ENCODE measurements at regions not wholly inside any gene's neighbourhood (a gene's known extent, or its start where the extent isn't known, plus 50 kb on each side); places are given as distances from the start of the nearest gene placed in this dataset.

DNA sequence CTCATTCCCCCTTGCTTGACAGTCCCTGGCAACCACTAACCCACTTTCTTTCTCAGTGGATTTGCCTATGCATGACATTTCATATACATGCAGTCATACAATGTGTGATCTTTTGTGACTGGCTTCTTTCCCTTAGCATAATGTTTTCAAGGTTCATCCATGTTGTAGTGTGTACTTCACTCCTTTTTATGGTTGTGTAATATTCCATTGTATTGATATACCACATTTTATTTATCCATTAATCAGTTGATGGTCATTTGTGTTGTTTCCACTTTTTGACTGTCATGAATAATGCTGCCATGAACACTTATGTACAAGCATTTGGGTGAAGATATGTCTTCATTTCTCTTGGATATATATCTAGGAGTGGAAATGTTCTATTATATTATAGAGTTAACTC is 127.7 kb upstream of the GRIK3 start:
- DNase-seq (ENCODE audit: low read depth, low spot score) (no peak), ATAC-seq (no peak)
- ChIA-PET CTCF (no interaction called here), RAD21 (ENCODE audit: low non-redundant PET in 1 of 2, low total read pairs in 2 of 2, uncharacterized antibody in 2 of 2, unreplicated experiment in 2 of 2) (no interaction called here), POLR2A (no interaction called here)
- H3K79me2 ChIP-seq (ENCODE audit: insufficient read depth, low read length) = no peaks in the 10 kb centered on the region
- H3K4me3 ChIP-seq (replicated peaks in 1 of 2; ENCODE audit: low read depth in 1 of 2, low read length in 2 of 2) = no peak overlapping the region
- no peak overlapping the region for H3K4me2 ChIP-seq (ENCODE audit: low read length)
- H3K9ac ChIP-seq (ENCODE audit: low read length) = no peak overlapping the region
- H3K9me3 ChIP-seq (ENCODE audit: control insufficient read depth in 1 of 2, insufficient read depth in 1 of 2, low read depth in 1 of 2, low read length in 2 of 2) = peaks cover 0 to 4% of the 10 kb centered on the region in 2 experiments; a peak in 1 of 4 replicates
- H3K27ac ChIP-seq (ENCODE audit: low read depth, low read length) = no peak overlapping the region
- H3K4me1 ChIP-seq (ENCODE audit: control insufficient read depth in 1 of 2, insufficient read depth in 2 of 2, low read length in 2 of 2) = no peaks in the 10 kb centered on the region
- no peaks in the 10 kb centered on the region for H4K20me1 ChIP-seq (ENCODE audit: insufficient read depth)
- no peak overlapping the region for H2AFZ ChIP-seq (ENCODE audit: low read depth, low read length, poor library complexity, severe bottlenecking)
- intact Hi-C loops (cut with micrococcal nuclease) = no loop called here
- H3K27me3 ChIP-seq (ENCODE audit: insufficient read depth, low read length) = peaks cover 18% of the 10 kb centered on the region
- no peaks in the 10 kb centered on the region for H3K9me2 ChIP-seq (ENCODE audit: insufficient read depth)
- no peak for TF ChIP-seq EGR1 (IDR thresholded peaks at IDR 0.05; ENCODE audit: low read depth)
- TF ChIP-seq, protein P1, sequence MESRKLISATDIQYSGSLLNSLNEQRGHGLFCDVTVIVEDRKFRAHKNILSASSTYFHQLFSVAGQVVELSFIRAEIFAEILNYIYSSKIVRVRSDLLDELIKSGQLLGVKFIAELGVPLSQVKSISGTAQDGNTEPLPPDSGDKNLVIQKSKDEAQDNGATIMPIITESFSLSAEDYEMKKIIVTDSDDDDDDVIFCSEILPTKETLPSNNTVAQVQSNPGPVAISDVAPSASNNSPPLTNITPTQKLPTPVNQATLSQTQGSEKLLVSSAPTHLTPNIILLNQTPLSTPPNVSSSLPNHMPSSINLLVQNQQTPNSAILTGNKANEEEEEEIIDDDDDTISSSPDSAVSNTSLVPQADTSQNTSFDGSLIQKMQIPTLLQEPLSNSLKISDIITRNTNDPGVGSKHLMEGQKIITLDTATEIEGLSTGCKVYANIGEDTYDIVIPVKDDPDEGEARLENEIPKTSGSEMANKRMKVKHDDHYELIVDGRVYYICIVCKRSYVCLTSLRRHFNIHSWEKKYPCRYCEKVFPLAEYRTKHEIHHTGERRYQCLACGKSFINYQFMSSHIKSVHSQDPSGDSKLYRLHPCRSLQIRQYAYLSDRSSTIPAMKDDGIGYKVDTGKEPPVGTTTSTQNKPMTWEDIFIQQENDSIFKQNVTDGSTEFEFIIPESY (IDR thresholded peaks at IDR 0.05; ENCODE audit: extremely low read depth, insufficient replicate concordance, low read length) = no peak
- TF ChIP-seq ELF1 (IDR thresholded peaks at IDR 0.05; ENCODE audit: borderline replicate concordance, low read depth) = no peak
- no TSS peak for BruUV-seq (replicated peaks)
- H3K36me3 ChIP-seq (ENCODE audit: control insufficient read depth in 1 of 2, insufficient read depth in 2 of 2, low read length in 2 of 2) = no peaks in the 10 kb centered on the region

DNA sequence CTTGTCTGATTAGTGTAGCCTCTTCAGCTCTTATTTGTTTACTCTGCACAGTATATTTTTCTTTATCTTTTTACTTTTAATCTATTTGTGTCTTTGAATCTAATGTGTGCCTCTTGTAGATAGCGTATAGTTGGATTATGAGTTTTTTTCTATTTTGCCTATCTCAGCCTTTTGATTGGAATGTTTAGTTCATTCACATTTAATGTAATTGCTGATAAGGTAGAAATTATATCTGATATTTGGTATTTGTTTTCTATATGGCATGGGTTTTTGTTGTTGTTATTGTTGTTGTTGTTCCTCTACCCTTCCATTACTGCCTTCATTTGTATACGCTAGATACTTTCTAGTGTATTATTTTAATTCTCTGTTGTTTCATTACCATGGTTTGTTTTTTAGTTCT is 131.7 kb upstream of the GRIK3 start:
- ChIA-PET POLR2A (no interaction called here), RAD21 (ENCODE audit: low non-redundant PET in 1 of 2, low total read pairs in 2 of 2, uncharacterized antibody in 2 of 2, unreplicated experiment in 2 of 2) (no interaction called here), CTCF (no interaction called here)
- intact Hi-C loops (cut with micrococcal nuclease) = no loop called here
- DNase-seq (ENCODE audit: low read depth, low spot score) (no peak), ATAC-seq (no peak)
- Histone ChIP-seq H4K20me1 (ENCODE audit: insufficient read depth) (no peaks in the 10 kb centered on the region), H3K27ac (ENCODE audit: low read depth, low read length) (no peak overlapping the region), H3K9me3 (ENCODE audit: control insufficient read depth in 1 of 2, insufficient read depth in 1 of 2, low read depth in 1 of 2, low read length in 2 of 2) (0 out of 4 replicates have a peak, but pooled peaks cover 0 to 4% of the 10 kb centered on the region in 2 experiments), H3K27me3 (ENCODE audit: insufficient read depth, low read length) (peaks cover 37% of the 10 kb centered on the region), H3K4me3 (replicated peaks in 1 of 2; ENCODE audit: low read depth in 1 of 2, low read length in 2 of 2) (no peak overlapping the region), H3K4me1 (ENCODE audit: control insufficient read depth in 1 of 2, insufficient read depth in 2 of 2, low read length in 2 of 2) (no peaks in the 10 kb centered on the region), H3K9me2 (ENCODE audit: insufficient read depth) (no peaks in the 10 kb centered on the region), H3K9ac (ENCODE audit: low read length) (no peak overlapping the region), H2AFZ (ENCODE audit: low read depth, low read length, poor library complexity, severe bottlenecking) (no peak overlapping the region), H3K79me2 (ENCODE audit: insufficient read depth, low read length) (no peaks in the 10 kb centered on the region), H3K4me2 (ENCODE audit: low read length) (no peak overlapping the region), H3K36me3 (ENCODE audit: control insufficient read depth in 1 of 2, insufficient read depth in 2 of 2, low read length in 2 of 2) (no peaks in the 10 kb centered on the region)
- no TSS peak for BruUV-seq (replicated peaks)
- TF ChIP-seq, protein P2, sequence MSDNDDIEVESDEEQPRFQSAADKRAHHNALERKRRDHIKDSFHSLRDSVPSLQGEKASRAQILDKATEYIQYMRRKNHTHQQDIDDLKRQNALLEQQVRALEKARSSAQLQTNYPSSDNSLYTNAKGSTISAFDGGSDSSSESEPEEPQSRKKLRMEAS (IDR thresholded peaks at IDR 0.05) = no peak
- TF ChIP-seq, protein P3, sequence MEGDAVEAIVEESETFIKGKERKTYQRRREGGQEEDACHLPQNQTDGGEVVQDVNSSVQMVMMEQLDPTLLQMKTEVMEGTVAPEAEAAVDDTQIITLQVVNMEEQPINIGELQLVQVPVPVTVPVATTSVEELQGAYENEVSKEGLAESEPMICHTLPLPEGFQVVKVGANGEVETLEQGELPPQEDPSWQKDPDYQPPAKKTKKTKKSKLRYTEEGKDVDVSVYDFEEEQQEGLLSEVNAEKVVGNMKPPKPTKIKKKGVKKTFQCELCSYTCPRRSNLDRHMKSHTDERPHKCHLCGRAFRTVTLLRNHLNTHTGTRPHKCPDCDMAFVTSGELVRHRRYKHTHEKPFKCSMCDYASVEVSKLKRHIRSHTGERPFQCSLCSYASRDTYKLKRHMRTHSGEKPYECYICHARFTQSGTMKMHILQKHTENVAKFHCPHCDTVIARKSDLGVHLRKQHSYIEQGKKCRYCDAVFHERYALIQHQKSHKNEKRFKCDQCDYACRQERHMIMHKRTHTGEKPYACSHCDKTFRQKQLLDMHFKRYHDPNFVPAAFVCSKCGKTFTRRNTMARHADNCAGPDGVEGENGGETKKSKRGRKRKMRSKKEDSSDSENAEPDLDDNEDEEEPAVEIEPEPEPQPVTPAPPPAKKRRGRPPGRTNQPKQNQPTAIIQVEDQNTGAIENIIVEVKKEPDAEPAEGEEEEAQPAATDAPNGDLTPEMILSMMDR (IDR thresholded peaks at IDR 0.05 in 2 of 3, conservative IDR thresholded peaks at IDR 0.05 in 1 of 3; ENCODE audit: borderline replicate concordance in 1 of 3, insufficient read depth in 1 of 3, low read depth in 2 of 3, low read length in 2 of 3) = no peak
- TF ChIP-seq SRF (IDR thresholded peaks at IDR 0.05; ENCODE audit: low read depth) = no peak
- TF ChIP-seq RAD21 (IDR thresholded peaks at IDR 0.05; ENCODE audit: low read depth) = no peak
- no peak for TF ChIP-seq JUND (IDR thresholded peaks at IDR 0.05)
- TF ChIP-seq CEBPB (IDR thresholded peaks at IDR 0.05; ENCODE audit: low read depth) = no peak
- TF ChIP-seq EZH2 (IDR thresholded peaks at IDR 0.05) = no peak
- TF ChIP-seq POLR2A (IDR thresholded peaks at IDR 0.05; ENCODE audit: borderline replicate concordance, extremely low read depth, insufficient read depth, insufficient read length) = no peak
- no peak for TF ChIP-seq ZFX (IDR thresholded peaks at IDR 0.05)
- no peak for TF ChIP-seq SP1 (IDR thresholded peaks at IDR 0.05; ENCODE audit: low read depth)
- TF ChIP-seq YY1 (IDR thresholded peaks at IDR 0.05; ENCODE audit: extremely low read depth, insufficient replicate concordance, low read depth, low read length) = no peak
- TF ChIP-seq, protein P4, sequence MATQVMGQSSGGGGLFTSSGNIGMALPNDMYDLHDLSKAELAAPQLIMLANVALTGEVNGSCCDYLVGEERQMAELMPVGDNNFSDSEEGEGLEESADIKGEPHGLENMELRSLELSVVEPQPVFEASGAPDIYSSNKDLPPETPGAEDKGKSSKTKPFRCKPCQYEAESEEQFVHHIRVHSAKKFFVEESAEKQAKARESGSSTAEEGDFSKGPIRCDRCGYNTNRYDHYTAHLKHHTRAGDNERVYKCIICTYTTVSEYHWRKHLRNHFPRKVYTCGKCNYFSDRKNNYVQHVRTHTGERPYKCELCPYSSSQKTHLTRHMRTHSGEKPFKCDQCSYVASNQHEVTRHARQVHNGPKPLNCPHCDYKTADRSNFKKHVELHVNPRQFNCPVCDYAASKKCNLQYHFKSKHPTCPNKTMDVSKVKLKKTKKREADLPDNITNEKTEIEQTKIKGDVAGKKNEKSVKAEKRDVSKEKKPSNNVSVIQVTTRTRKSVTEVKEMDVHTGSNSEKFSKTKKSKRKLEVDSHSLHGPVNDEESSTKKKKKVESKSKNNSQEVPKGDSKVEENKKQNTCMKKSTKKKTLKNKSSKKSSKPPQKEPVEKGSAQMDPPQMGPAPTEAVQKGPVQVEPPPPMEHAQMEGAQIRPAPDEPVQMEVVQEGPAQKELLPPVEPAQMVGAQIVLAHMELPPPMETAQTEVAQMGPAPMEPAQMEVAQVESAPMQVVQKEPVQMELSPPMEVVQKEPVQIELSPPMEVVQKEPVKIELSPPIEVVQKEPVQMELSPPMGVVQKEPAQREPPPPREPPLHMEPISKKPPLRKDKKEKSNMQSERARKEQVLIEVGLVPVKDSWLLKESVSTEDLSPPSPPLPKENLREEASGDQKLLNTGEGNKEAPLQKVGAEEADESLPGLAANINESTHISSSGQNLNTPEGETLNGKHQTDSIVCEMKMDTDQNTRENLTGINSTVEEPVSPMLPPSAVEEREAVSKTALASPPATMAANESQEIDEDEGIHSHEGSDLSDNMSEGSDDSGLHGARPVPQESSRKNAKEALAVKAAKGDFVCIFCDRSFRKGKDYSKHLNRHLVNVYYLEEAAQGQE (IDR thresholded peaks at IDR 0.05; ENCODE audit: low read depth) = no peak

Measured in HCT116 (cell line).